ENCODE measurements at regions not wholly inside any gene's neighbourhood (a gene's known extent, or its start where the extent isn't known, plus 50 kb on each side); places are given as distances from the start of the nearest gene placed in this dataset.

- TF ChIP-seq EP300 (IDR thresholded peaks at IDR 0.05): no peak
- no peak for TF ChIP-seq POLR2A (IDR thresholded peaks at IDR 0.05)
Observed at GRCh38 chr2:212694398-212694797, 155.8 kb upstream of the ERBB4 start.
